ENCODE measurements at regions not wholly inside any gene's neighbourhood (a gene's known extent, or its start where the extent isn't known, plus 50 kb on each side); places are given as distances from the start of the nearest gene placed in this dataset.

- TF ChIP-seq CTCF (IDR thresholded peaks at IDR 0.05), result no peak
- no peak for TF ChIP-seq POLR2A (IDR thresholded peaks at IDR 0.05)
These were observed 273.1 kb upstream of the PIK3R1 start for GRCh38 chr5:67942421-67942820.
